WERI-Rb-1 (cell line): ENCODE measurements at regions not wholly inside any gene's neighbourhood (a gene's known extent, or its start where the extent isn't known, plus 50 kb on each side); places are given as distances from the start of the nearest gene placed in this dataset.

Experiments
- DNase-seq: peaks from one replicate; pipeline ENCODE4 v3.0.0-alpha.2; 2020
- H3K27ac ChIP-seq: fragments of 250-450 bp; sonication (Bioruptor Pico); 2 replicates; pipeline ENCODE4 v1.5.1; 2020; ENCODE audit warnings: mild to moderate bottlenecking, moderate library complexity
- H3K27me3 ChIP-seq: fragments of 250-450 bp; sonication (Bioruptor Pico); 2 replicates; pipeline ENCODE4 v1.5.1; 2021; ENCODE audit warnings: mild to moderate bottlenecking, low read depth, moderate library complexity; ENCODE audit not compliant: insufficient read depth, severe bottlenecking
- H3K36me3 ChIP-seq: fragments of 250-450 bp; sonication (Bioruptor Pico); 2 replicates; pipeline ENCODE4 v1.5.1; 2020; ENCODE audit warnings: mild to moderate bottlenecking, moderate library complexity
- H3K4me3 ChIP-seq: 2 replicates; pipeline ENCODE4 v1.5.1; 2011; ENCODE audit warnings: low read depth, mild to moderate bottlenecking, control low read depth, low read length
- H3K9me3 ChIP-seq: fragments of 250-450 bp; sonication (Bioruptor Pico); 2 replicates; pipeline ENCODE4 v1.5.1; 2021; ENCODE audit warnings: mild to moderate bottlenecking, moderate library complexity; ENCODE audit not compliant: severe bottlenecking
- CTCF ChIP-seq: IDR thresholded peaks from 2 replicates; pipeline ENCODE4 v1.5.1; 2011; ENCODE audit warnings: low read depth, mild to moderate bottlenecking, control low read depth, inconsistent platforms, low read length

GRCh38 chr5:112655513-112655912 is 82.2 kb upstream of the APC start:
- TF ChIP-seq CTCF: no peak
- DNase-seq: no peak
- H3K27ac ChIP-seq: no peak overlapping the region
- no peaks in the 10 kb centered on the region for H3K27me3 ChIP-seq
- no peak overlapping the region for H3K4me3 ChIP-seq
- no peaks in the 10 kb centered on the region for H3K36me3 ChIP-seq
- H3K9me3 ChIP-seq: no peaks in the 10 kb centered on the region

GRCh38 chr5:112656451-112656850 is 81.2 kb upstream of the APC start:
- no peaks in the 10 kb centered on the region for H3K9me3 ChIP-seq
- no peak for DNase-seq
- H3K27ac ChIP-seq: no peak overlapping the region
- H3K36me3 ChIP-seq: no peaks in the 10 kb centered on the region
- TF ChIP-seq CTCF: no peak
- no peaks in the 10 kb centered on the region for H3K27me3 ChIP-seq
- no peak overlapping the region for H3K4me3 ChIP-seq

- Histone ChIP-seq H3K4me3 (no peak overlapping the region), H3K27ac (no peak overlapping the region), H3K9me3 (no peaks in the 10 kb centered on the region), H3K27me3 (no peaks in the 10 kb centered on the region), H3K36me3 (no peaks in the 10 kb centered on the region)
- DNase-seq: no peak
- TF ChIP-seq CTCF: no peak
Observed at GRCh38 chr5:112657804-112658203, 79.9 kb upstream of the APC start.

GRCh38 chr5:112660359-112660758 is 77.3 kb upstream of the APC start:
- no peaks in the 10 kb centered on the region for H3K9me3 ChIP-seq
- no peaks in the 10 kb centered on the region for H3K36me3 ChIP-seq
- H3K4me3 ChIP-seq: no peak overlapping the region
- DNase-seq: no peak
- no peak overlapping the region for H3K27ac ChIP-seq
- no peak for TF ChIP-seq CTCF
- H3K27me3 ChIP-seq: no peaks in the 10 kb centered on the region

- no peaks in the 10 kb centered on the region for H3K36me3 ChIP-seq
- no peak for DNase-seq
- H3K4me3 ChIP-seq: no peak overlapping the region
- no peak overlapping the region for H3K27ac ChIP-seq
- H3K9me3 ChIP-seq: no peaks in the 10 kb centered on the region
- no peak for TF ChIP-seq CTCF
- H3K27me3 ChIP-seq: no peaks in the 10 kb centered on the region
Observed at GRCh38 chr5:112663146-112663545, 74.5 kb upstream of the APC start.

- no peaks in the 10 kb centered on the region for H3K36me3 ChIP-seq
- H3K27me3 ChIP-seq: no peaks in the 10 kb centered on the region
- H3K27ac ChIP-seq: no peak overlapping the region
- H3K4me3 ChIP-seq: no peak overlapping the region
- no peaks in the 10 kb centered on the region for H3K9me3 ChIP-seq
- no peak for DNase-seq
- no peak for TF ChIP-seq CTCF
Observed at GRCh38 chr5:112668016-112668415, 69.7 kb upstream of the APC start.
